HL-60 (cell line): ENCODE measurements at regions not wholly inside any gene's neighbourhood (a gene's known extent, or its start where the extent isn't known, plus 50 kb on each side); places are given as distances from the start of the nearest gene placed in this dataset.

Source experiments
- GABPA ChIP-seq: IDR thresholded peaks from 2 replicates; pipeline ENCODE4 v1.6.1; 2012; ENCODE audit warnings: low read depth
- POLR2AphosphoS5 ChIP-seq: IDR thresholded peaks from 2 replicates; pipeline ENCODE4 v1.6.1; 2012; ENCODE audit warnings: low read depth
- TF ChIP-seq, protein P1 (sequence below): IDR thresholded peaks from one replicate; pipeline ENCODE4 v1.5.1; 2011; ENCODE audit warnings: low read length, control low read depth, inconsistent platforms; ENCODE audit not compliant: insufficient read depth
- TF ChIP-seq, protein P2 (sequence below): IDR thresholded peaks from 2 replicates; pipeline ENCODE4 v1.6.1; 2012; ENCODE audit warnings: low read depth; ENCODE audit not compliant: insufficient replicate concordance

DNA sequence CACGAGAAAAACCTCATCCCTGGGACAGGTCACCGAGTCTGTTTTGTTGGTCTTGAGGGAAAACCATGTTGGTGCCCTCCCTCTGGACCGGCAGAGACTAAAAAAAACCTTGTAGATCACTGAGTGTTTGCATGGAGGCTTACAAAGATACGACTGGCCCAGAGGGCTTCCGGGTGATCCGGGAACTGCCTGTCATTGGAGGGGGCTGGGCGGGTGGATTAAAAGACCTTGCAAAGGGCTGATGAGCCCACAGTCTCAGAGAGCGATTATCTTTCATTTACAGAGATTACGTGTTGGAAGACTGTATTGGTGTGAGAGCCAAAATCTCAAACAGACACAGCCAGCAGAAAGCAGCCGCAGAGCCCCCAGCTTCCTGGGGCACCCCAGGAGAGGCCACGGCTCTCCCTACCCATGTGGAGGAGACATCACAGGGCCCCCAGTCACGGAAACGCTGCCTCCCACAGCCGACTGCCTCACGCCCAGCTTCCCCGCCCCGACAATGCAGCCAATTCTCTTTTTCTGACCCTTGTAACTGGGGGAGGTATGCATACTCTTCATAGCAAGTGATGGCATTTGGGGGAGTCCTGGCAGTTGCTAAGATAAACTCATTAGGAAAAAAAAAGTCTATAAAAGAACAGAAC lies 426.4 kb downstream of the CTTN start:
- TF ChIP-seq, protein P1, sequence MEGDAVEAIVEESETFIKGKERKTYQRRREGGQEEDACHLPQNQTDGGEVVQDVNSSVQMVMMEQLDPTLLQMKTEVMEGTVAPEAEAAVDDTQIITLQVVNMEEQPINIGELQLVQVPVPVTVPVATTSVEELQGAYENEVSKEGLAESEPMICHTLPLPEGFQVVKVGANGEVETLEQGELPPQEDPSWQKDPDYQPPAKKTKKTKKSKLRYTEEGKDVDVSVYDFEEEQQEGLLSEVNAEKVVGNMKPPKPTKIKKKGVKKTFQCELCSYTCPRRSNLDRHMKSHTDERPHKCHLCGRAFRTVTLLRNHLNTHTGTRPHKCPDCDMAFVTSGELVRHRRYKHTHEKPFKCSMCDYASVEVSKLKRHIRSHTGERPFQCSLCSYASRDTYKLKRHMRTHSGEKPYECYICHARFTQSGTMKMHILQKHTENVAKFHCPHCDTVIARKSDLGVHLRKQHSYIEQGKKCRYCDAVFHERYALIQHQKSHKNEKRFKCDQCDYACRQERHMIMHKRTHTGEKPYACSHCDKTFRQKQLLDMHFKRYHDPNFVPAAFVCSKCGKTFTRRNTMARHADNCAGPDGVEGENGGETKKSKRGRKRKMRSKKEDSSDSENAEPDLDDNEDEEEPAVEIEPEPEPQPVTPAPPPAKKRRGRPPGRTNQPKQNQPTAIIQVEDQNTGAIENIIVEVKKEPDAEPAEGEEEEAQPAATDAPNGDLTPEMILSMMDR = no peak
- TF ChIP-seq GABPA = no peak
- TF ChIP-seq, protein P2, sequence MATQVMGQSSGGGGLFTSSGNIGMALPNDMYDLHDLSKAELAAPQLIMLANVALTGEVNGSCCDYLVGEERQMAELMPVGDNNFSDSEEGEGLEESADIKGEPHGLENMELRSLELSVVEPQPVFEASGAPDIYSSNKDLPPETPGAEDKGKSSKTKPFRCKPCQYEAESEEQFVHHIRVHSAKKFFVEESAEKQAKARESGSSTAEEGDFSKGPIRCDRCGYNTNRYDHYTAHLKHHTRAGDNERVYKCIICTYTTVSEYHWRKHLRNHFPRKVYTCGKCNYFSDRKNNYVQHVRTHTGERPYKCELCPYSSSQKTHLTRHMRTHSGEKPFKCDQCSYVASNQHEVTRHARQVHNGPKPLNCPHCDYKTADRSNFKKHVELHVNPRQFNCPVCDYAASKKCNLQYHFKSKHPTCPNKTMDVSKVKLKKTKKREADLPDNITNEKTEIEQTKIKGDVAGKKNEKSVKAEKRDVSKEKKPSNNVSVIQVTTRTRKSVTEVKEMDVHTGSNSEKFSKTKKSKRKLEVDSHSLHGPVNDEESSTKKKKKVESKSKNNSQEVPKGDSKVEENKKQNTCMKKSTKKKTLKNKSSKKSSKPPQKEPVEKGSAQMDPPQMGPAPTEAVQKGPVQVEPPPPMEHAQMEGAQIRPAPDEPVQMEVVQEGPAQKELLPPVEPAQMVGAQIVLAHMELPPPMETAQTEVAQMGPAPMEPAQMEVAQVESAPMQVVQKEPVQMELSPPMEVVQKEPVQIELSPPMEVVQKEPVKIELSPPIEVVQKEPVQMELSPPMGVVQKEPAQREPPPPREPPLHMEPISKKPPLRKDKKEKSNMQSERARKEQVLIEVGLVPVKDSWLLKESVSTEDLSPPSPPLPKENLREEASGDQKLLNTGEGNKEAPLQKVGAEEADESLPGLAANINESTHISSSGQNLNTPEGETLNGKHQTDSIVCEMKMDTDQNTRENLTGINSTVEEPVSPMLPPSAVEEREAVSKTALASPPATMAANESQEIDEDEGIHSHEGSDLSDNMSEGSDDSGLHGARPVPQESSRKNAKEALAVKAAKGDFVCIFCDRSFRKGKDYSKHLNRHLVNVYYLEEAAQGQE = no peak
- TF ChIP-seq POLR2AphosphoS5 = no peak
